Panc1 (cell line): ENCODE measurements at regions not wholly inside any gene's neighbourhood (a gene's known extent, or its start where the extent isn't known, plus 50 kb on each side); places are given as distances from the start of the nearest gene placed in this dataset.

Source experiments
- CTCF ChIP-seq: fragments of 450-650 bp; IDR thresholded peaks from 2 replicates; pipeline ENCODE4 v1.5.1; 2017; ENCODE audit warnings: mild to moderate bottlenecking
- POLR2AphosphoS5 ChIP-seq: IDR thresholded peaks from 2 replicates; pipeline ENCODE4 v1.6.1; 2012; ENCODE audit warnings: mild to moderate bottlenecking, low read depth, low read length, moderate library complexity
- REST ChIP-seq, 2 experiments: IDR thresholded peaks; 2 replicates each; pipeline ENCODE4 v1.6.1; 2011 to 2012; ENCODE audit warnings: low read depth in 2 of 2, control low read depth in 1 of 2, low read length in 1 of 2, mild to moderate bottlenecking in 1 of 2, moderate library complexity in 1 of 2; ENCODE audit not compliant: insufficient read depth in 1 of 2
- SIN3A ChIP-seq: IDR thresholded peaks from 2 replicates; pipeline ENCODE4 v1.6.1; 2012; ENCODE audit warnings: low read depth, mild to moderate bottlenecking, low read length, moderate library complexity, borderline replicate concordance; ENCODE audit not compliant: insufficient read depth

- TF ChIP-seq CTCF (no peak), REST (IDR thresholded peaks at IDR 0.05; ENCODE audit: insufficient read depth in 1 of 2, low read depth in 2 of 2, low read length in 1 of 2) (no peak), SIN3A (no peak), POLR2AphosphoS5 (no peak)
Observed at GRCh38 chr10:78934994-78935602, 133.7 kb upstream of the ZMIZ1 start.
